GM19372 (cell line): ENCODE measurements at regions not wholly inside any gene's neighbourhood (a gene's known extent, or its start where the extent isn't known, plus 50 kb on each side); places are given as distances from the start of the nearest gene placed in this dataset.

Experiments
- ATAC-seq: cut with Tn5 transposase; IDR thresholded peaks from one replicate; pipeline ENCODE4 v1.9.1; 2021; ENCODE audit warnings: mild to moderate bottlenecking, low read depth, moderate library complexity; ENCODE audit not compliant: unreplicated experiment

DNA sequence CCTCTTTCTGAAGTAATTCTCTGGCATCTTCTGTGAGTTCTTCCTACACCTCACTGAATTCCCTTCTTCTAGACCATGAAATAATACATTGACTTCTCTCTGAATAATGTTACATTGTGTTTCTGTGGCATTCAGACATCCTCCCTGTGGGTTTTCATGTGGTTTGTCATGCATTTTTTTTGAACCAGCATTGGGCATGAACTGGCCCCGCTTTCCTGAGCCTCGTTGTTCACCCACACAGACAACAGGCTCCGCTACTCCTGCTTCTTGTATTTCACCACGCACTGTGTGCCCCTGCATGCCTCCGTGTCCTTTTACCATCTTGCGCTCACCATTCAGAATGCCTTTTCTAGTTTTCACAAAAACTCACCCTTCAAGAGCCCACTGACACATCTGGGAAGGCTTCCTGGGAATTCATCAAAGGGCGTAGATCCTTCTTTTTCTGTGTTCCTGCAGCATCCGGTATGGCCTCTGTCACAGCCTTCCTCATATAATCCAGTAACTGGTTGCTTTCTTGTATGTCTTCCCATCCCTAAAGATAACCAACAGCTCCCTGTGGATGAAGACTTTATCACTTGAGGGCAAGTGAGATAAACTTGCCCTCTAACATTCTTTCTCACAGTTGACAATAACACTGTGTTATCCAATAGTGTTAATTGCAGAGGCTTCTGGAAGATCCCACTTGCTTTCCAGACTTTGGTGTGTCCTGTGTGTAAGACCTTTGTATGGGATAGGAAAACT is 51.5 kb upstream of the ADAMTSL1 start:
- ATAC-seq = no peak

DNA sequence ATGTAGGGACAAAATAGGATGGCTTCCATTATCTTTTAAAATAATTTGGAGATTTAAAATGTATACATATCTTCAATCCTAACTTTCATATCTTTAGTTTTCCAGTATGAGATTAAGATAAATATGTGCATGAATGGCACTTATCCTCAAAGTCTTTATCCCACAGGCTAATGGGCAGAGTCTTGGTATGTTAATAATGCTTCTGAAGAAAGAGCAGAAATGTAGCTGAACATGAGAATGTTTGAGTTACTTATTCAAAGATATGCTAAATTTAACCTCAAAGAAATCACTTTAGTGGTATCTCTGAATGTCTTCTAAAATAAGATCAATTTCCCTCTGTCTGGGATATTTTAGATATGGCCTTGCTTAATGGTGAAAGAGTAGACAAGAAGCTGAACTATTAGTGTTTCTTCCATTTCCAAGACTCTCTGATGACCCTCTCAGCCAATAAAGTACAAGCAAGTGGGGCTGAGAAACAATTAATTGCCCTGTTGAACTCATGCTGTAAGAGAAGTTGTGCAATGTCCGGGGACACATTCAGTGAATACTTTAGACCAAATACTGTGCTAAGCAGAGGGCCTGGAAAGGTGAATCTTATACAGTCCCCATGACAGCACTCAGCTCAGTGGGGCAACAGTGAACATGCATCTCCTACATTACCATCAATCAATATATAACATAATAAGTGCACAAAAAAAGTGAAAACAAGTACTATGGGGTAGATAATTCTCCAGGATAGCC is 50.0 kb upstream of the ADAMTSL1 start:
- no peak for ATAC-seq
